ENCODE measurements at regions not wholly inside any gene's neighbourhood (a gene's known extent, or its start where the extent isn't known, plus 50 kb on each side); places are given as distances from the start of the nearest gene placed in this dataset.

DNA sequence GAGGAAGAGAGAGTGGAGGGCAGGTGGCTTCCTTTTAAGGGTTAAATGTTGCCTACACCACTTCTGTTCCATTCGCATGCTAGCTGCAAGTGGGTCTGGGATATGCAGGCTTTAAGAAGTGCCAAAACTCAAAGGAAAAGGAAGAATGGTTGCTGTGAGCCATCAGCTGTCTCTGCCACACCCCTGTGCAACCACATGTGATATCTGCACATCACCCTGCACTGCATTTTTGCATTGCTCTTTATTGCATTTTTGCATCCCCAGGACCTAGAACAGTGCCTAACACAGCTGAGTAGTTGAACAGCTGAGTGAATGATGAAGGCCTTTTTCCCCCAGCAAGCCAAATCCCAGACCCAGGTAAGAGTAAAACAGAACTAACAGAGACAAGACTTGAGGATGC, 136.1 kb downstream of the ZIC5 start:
- no peak overlapping the region for H3K4me3 ChIP-seq
- H3K36me3 ChIP-seq, result no peaks in the 10 kb centered on the region
- no peaks in the 10 kb centered on the region for H3K9me3 ChIP-seq (replicated peaks)
- DNase-seq (ENCODE audit: low read depth in 1 of 2, low spot score in 2 of 2), result no peak
- H3K27me3 ChIP-seq (replicated peaks), result peaks cover 49% of the 10 kb centered on the region
- H3K4me1 ChIP-seq (replicated peaks), result no peaks in the 10 kb centered on the region
- H3K27ac ChIP-seq, result no peak overlapping the region

DNA sequence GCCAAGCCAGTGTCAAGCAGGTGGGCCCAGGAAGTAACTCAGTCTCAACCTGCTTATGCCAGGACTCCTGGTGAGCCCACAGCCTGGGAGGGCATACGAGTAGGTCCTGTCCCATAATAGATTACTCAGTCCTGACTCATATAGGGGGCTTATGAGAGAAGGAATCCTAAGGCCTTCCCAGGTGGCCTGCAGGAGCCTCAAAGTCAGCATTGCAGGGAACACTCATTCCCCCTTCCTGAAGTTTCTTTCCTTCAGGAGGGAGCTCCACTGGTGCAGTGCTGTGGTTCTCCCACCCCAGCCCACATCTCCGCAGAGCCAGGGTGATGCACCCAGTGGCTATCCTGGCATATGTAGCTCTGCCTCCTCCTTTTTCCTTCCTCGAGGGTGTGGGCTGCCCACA, 137.3 kb downstream of the ZIC5 start:
- peak in 1 of 2 experiments; percentile 61 for DNase-seq (ENCODE audit: low read depth in 1 of 2, low spot score in 2 of 2)
- H3K27me3 ChIP-seq (replicated peaks), result peaks cover 58% of the 10 kb centered on the region
- H3K36me3 ChIP-seq, result no peaks in the 10 kb centered on the region
- H3K27ac ChIP-seq, result no peak overlapping the region
- H3K4me3 ChIP-seq, result no peak overlapping the region
- H3K4me1 ChIP-seq (replicated peaks), result no peaks in the 10 kb centered on the region
- peaks cover 3% of the 10 kb centered on the region; the same call in 1 of the 2 replicates for H3K9me3 ChIP-seq (replicated peaks)

DNA sequence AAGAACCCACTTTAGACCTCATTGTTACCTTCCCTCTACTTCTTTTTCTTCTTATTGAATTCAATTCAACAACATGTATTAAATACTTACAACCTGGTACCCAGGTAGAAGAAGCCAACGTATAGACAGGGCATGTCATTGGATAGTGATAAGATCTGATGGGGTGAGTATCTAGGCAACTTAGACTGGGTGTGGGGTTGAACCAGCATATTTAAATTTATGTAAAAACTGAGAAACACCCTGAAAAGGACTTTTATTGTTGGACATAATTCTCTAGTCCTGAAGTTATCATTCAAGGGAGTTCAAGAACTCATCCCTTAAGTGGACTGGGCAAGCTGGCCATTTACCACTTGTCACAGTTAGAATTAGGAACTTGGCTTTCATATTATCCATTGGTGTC, 139.2 kb downstream of the ZIC5 start:
- Histone ChIP-seq H3K36me3 (no peaks in the 10 kb centered on the region), H3K9me3 (replicated peaks) (peaks cover 3% of the 10 kb centered on the region; the same call in 1 of the 2 replicates), H3K4me1 (replicated peaks) (no peaks in the 10 kb centered on the region), H3K27ac (no peak overlapping the region), H3K4me3 (no peak overlapping the region), H3K27me3 (replicated peaks) (peaks cover 67% of the 10 kb centered on the region)
- no peak for DNase-seq (ENCODE audit: low read depth in 1 of 2, low spot score in 2 of 2)

DNA sequence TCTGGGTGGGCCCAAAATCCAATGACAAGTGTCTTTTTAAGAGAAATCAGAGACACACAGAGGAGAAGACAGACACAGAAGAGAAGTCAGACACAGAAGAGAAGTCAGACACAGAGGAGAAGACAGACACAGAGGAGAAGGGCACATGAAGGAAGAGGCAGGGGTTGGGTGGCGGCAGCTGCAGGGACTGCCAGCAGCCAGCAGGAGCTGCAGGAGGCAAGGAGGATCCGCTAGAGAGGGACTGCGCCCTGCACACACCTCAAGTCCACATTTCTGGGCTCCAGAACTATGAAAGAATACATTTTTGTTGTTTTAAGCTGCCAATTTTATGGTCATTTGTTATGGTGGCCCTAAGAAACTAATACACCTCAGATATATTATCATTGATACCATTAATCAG, 140.6 kb downstream of the ZIC5 start:
- Histone ChIP-seq H3K27ac (no peak overlapping the region), H3K9me3 (replicated peaks) (peaks cover 3% of the 10 kb centered on the region; the same call in 1 of the 2 replicates), H3K4me3 (no peak overlapping the region), H3K4me1 (replicated peaks) (no peaks in the 10 kb centered on the region), H3K27me3 (replicated peaks) (peaks cover 65% of the 10 kb centered on the region), H3K36me3 (no peaks in the 10 kb centered on the region)
- peak in 1 of 2 experiments; percentile 54 for DNase-seq (ENCODE audit: low read depth in 1 of 2, low spot score in 2 of 2)

DNA sequence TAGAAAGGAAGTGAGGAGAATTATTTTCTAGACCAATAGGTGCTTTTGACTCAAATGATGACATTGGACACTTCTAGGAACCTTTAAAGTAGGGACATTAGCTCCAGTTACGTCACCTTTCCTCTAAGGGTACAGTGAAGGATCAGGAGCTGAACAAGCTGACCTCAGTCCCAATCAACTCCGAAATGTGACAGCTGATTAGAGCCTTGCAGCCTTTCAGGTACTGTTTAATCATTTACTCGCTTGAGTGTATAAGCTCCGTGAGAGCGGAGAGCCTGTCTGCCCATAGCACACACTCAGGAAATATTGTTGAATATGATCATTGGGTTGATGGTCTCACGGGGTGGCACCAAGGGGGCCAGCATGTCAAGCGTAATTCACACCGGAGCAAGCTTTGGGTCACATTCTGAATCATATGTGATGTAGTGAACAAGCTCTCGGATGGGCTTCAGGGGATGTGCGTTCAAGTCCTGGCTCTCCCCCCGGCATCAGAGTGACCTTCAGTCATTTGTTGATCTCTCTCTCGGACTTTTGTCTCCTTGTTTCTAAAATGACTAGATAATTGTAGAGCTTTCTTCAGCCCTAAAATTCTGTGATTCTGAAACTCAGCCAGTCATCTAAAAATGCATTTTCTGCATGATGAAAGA, 141.9 kb downstream of the ZIC5 start:
- Histone ChIP-seq H3K4me1 (replicated peaks) (no peaks in the 10 kb centered on the region), H3K27ac (no peak overlapping the region)

DNA sequence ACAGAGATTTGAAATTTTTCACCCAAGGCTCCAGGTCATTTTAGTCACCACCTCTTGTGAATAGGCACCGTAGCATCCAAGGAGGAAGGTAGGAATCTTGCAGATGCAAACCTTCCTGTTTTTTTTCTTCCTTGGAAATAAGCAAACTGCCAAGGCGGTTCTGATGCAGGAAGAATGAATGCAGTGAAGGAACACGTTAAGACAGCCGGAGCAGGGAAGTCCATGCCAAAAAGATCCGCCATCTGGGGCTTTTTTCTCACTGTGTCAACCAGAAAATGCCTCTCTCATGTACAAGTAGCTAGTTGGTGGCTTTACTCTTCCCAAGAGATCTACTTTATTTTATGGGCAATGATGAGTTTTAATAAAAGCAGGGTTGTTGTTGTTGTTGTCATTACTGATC, 142.4 kb downstream of the ZIC5 start:
- Histone ChIP-seq H3K4me3 (no peak overlapping the region), H3K27me3 (replicated peaks) (peaks cover 67% of the 10 kb centered on the region), H3K4me1 (replicated peaks) (no peaks in the 10 kb centered on the region), H3K27ac (no peak overlapping the region), H3K9me3 (replicated peaks) (peaks cover 3% of the 10 kb centered on the region; the same call in 1 of the 2 replicates), H3K36me3 (no peaks in the 10 kb centered on the region)
- DNase-seq (ENCODE audit: low read depth in 1 of 2, low spot score in 2 of 2), result no peak

More for the DNA sequence above, 141.9 kb downstream of the ZIC5 start:
- peaks cover 67% of the 10 kb centered on the region for H3K27me3 ChIP-seq (replicated peaks)
- H3K36me3 ChIP-seq, result no peaks in the 10 kb centered on the region
- H3K9me3 ChIP-seq (replicated peaks), result peaks cover 3% of the 10 kb centered on the region; the same call in 1 of the 2 replicates
- no peak overlapping the region for H3K4me3 ChIP-seq
- peak in 1 of 2 experiments; percentile 46 for DNase-seq (ENCODE audit: low read depth in 1 of 2, low spot score in 2 of 2)

DNA sequence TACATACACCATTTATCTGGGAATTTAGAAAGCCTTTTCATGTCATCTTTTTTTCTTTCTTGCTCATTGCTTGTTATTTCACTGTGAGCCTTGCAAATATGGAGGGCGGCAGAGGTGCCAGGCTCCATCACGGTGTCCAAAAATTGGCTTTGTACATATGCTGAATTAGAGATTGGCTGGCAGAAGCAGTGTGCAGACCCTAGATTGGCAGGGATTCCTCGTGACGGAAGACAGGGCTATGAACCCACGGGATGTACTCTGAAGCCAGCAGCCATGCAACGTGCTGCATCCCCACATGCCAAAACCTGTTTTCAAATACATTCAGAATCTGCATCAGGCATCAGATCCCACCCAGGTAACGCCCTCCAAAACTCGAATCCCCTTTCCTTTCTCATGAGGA, 142.8 kb downstream of the ZIC5 start:
- peak in 1 of 2 experiments; percentile 53 for DNase-seq (ENCODE audit: low read depth in 1 of 2, low spot score in 2 of 2)
- Histone ChIP-seq H3K4me3 (no peak overlapping the region), H3K4me1 (replicated peaks) (no peaks in the 10 kb centered on the region), H3K27me3 (replicated peaks) (peaks cover 69% of the 10 kb centered on the region), H3K36me3 (no peaks in the 10 kb centered on the region), H3K27ac (no peak overlapping the region), H3K9me3 (replicated peaks) (peaks cover 3% of the 10 kb centered on the region; the same call in 1 of the 2 replicates)

DNA sequence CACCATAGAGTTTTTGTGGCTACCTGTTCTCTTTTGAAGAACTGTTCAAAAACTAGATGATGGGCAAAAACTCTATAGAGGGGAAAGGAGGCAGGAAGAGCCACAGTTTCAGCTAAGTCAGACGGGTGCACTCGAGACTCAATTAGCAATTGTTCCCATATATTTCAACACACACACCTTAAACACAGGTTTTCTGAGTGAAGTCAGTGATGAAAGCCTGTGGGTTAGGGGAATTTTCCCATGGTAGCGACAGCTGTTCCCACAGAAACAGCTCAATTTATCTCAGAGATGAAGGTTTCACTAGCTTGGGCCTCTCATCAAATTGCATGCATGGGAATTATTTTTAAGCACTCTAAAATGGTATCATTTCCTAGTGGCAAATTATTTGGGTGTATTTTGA, 143.4 kb downstream of the ZIC5 start:
- H3K9me3 ChIP-seq (replicated peaks), result peaks cover 3% of the 10 kb centered on the region; the same call in 1 of the 2 replicates
- H3K27ac ChIP-seq, result no peak overlapping the region
- no peaks in the 10 kb centered on the region for H3K36me3 ChIP-seq
- H3K4me1 ChIP-seq (replicated peaks), result no peaks in the 10 kb centered on the region
- H3K27me3 ChIP-seq (replicated peaks), result peaks cover 72% of the 10 kb centered on the region
- no peak for DNase-seq (ENCODE audit: low read depth in 1 of 2, low spot score in 2 of 2)
- H3K4me3 ChIP-seq, result no peak overlapping the region

DNA sequence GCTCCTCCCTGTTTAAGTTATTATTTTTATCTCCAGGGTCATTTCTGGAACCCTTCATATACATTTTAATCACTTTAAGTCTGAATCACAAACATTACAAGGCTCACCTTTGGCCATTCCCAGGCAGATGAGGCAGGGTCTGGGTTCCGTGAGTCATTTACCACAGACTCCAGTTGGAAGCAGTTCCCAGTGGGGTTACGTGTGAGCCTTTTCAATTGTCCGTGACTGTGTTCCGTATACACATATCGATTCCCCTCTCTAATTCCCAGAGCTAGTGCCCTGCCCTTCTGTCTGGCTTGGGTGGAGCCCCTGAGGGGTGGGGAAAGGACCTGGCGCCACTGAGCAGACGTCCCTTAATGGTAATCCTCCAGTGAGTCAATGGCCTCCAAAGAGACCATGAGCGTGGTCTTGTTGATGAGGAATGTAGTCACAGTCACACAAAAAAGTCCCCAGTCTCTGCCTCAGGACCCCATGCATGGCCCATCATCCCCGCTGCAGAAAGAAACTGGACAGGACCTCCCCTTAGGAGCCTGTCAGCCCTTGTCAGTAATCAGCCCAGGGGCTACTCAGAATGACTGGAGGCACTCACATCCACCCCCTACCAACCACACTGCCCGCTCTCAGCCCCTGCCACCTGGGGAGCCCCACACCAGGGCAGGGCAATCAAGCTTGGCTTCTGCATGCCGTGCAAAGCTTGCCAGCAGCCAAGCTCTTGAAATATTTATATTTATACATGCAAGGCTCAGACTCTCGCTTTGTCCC, 144.4 kb downstream of the ZIC5 start:
- Histone ChIP-seq H3K36me3 (no peaks in the 10 kb centered on the region), H3K27ac (no peak overlapping the region), H3K4me3 (no peak overlapping the region), H3K9me3 (replicated peaks) (peaks cover 3% of the 10 kb centered on the region; the same call in 1 of the 2 replicates), H3K4me1 (replicated peaks) (no peaks in the 10 kb centered on the region), H3K27me3 (replicated peaks) (peaks cover 74% of the 10 kb centered on the region)
- peak in 1 of 2 experiments; percentile 66 for DNase-seq (ENCODE audit: low read depth in 1 of 2, low spot score in 2 of 2)

DNA sequence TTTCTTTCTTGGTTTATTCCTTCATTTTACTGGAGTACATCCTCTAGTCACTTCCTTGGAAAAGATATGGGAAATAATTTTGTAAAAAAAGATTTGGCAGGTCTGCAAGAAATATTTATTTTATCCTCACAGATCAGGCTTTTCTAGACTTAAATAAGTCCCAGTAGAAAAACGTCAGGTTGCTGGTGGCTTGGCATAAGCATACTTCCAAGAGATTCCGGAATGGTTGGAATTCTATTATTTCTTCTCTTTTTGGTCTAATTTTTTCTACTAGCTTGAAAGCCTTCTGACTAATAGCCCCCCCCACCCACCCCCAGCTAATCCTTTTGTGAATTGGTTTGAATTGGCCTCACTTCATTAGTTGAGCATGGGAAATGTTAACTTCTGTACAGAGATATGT, 147.6 kb downstream of the ZIC5 start:
- Histone ChIP-seq H3K36me3 (no peaks in the 10 kb centered on the region), H3K4me3 (no peak overlapping the region), H3K4me1 (replicated peaks) (no peaks in the 10 kb centered on the region), H3K27ac (no peak overlapping the region), H3K9me3 (replicated peaks) (no peaks in the 10 kb centered on the region), H3K27me3 (replicated peaks) (peaks cover 56% of the 10 kb centered on the region)
- DNase-seq (ENCODE audit: low read depth in 1 of 2, low spot score in 2 of 2), result no peak

DNA sequence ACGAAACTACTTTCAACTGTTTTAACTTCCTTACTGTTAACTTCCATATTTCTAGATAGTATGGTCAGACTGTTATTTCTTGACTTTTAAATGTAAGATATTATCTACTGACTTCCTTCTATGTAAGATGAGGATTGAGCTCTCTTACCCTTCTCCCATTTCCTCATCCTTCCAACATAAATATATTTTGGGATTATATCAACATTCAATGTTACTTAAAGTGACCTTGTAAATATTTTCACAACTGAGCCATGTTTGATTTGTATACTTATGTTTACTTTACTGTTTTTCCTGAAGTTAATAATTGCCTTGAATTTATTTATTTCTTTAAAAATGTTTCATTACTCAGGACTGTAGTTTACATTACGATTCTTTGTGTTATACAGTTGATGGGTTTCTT, 148.7 kb downstream of the ZIC5 start:
- Histone ChIP-seq H3K36me3 (no peaks in the 10 kb centered on the region), H3K27me3 (replicated peaks) (peaks cover 54% of the 10 kb centered on the region), H3K4me1 (replicated peaks) (no peaks in the 10 kb centered on the region), H3K27ac (no peak overlapping the region), H3K9me3 (replicated peaks) (no peaks in the 10 kb centered on the region), H3K4me3 (no peak overlapping the region)
- no peak for DNase-seq (ENCODE audit: low read depth in 1 of 2, low spot score in 2 of 2)

DNA sequence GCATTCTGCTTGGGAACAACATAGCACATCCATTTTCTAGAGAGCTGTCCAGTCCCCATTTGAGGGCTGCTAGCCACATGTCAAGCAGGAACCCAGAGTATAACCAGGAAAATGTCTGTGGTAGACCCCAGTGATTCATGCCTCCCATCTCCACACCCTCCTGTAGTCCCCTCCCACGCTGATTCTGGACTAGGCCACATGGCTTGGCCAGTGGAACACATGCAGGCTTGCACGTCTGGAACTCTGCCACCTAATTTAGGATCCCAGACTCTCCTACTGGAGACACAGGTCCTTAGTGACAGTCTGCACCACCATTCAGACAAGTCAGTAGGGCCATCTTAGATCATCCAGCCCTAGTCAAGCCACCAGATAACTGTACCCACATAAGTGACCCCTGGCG, 149.8 kb downstream of the ZIC5 start:
- peak in 1 of 2 experiments; percentile 61 for DNase-seq (ENCODE audit: low read depth in 1 of 2, low spot score in 2 of 2)
- Histone ChIP-seq H3K27ac (no peak overlapping the region), H3K4me3 (no peak overlapping the region), H3K9me3 (replicated peaks) (no peaks in the 10 kb centered on the region), H3K27me3 (replicated peaks) (peaks cover 54% of the 10 kb centered on the region), H3K4me1 (replicated peaks) (no peaks in the 10 kb centered on the region), H3K36me3 (no peaks in the 10 kb centered on the region)

DNA sequence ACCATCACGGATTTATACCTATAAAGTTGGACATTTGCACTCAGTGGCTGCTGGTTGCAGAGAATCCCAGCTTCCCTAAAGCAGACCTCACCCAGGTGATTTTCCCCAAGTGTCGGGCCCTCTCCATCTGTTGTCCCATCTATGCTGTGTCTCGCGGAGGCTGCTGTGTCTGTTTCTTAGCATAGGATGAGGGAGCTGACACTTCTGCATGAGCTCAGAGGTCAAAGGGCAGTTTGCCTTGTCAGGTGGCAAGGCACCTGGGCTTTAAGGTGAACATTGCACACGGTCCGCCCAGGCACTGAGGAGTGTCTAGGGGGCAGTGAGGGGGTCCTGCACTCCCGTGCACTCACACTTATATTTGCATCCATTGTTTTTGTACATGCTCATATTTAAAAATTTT, 151.6 kb downstream of the ZIC5 start:
- H3K36me3 ChIP-seq, result no peaks in the 10 kb centered on the region
- no peak overlapping the region for H3K4me3 ChIP-seq
- peak in 1 of 2 experiments; percentile 55 for DNase-seq (ENCODE audit: low read depth in 1 of 2, low spot score in 2 of 2)
- H3K27ac ChIP-seq, result no peak overlapping the region
- H3K27me3 ChIP-seq (replicated peaks), result peaks cover 52% of the 10 kb centered on the region
- no peaks in the 10 kb centered on the region for H3K9me3 ChIP-seq (replicated peaks)
- no peaks in the 10 kb centered on the region for H3K4me1 ChIP-seq (replicated peaks)

DNA sequence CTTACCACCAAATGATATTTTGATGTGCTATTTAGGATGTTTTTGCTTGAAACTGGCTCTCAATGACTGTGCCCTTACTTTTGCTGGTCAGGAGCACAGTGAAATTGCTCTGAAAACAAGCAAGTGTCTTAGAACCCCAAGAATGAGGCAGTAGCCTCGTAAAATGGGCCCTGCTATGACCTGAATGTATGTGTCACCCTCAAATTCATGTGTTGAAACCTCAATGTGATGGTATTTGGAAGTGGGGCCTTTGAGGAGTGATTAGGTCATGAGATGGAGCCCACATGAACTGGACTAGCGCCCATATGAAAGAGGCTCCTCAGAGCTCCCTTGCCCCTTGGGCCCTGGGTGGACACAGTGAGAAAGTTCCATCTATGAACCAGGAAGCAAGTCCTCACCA, 155.2 kb downstream of the ZIC5 start:
- Histone ChIP-seq H3K4me3 (no peak overlapping the region), H3K9me3 (replicated peaks) (no peaks in the 10 kb centered on the region), H3K36me3 (no peaks in the 10 kb centered on the region), H3K4me1 (replicated peaks) (0 out of 2 replicates have a peak, but pooled peaks cover 3% of the 10 kb centered on the region), H3K27me3 (replicated peaks) (peaks cover 34% of the 10 kb centered on the region), H3K27ac (no peak overlapping the region)
- DNase-seq (ENCODE audit: low read depth in 1 of 2, low spot score in 2 of 2), result no peak

All from SJSA1 (cell line).